ENCODE measurements at regions not wholly inside any gene's neighbourhood (a gene's known extent, or its start where the extent isn't known, plus 50 kb on each side); places are given as distances from the start of the nearest gene placed in this dataset.

GRCh38 chr10:62658516-62658915, 146.0 kb upstream of the ADO start:
- Mint-ChIP-seq H3K27me3 (ENCODE audit: insufficient read depth, low read depth, poor library complexity) (no peaks in the 10 kb centered on the region), H3K36me3 (ENCODE audit: low read depth) (peaks cover 9% of the 10 kb centered on the region), H3K4me3 (no peak overlapping the region), H3K27ac (no peak overlapping the region), H3K4me1 (peaks cover 5% of the 10 kb centered on the region), H3K9me3 (peaks cover 17% of the 10 kb centered on the region)
- Histone ChIP-seq H3K36me3 (ENCODE audit: insufficient read depth) (no peaks in the 10 kb centered on the region), H3K27me3 (ENCODE audit: insufficient read depth) (no peaks in the 10 kb centered on the region), H3K27ac (ENCODE audit: low read depth) (no peak overlapping the region), H3K4me1 (ENCODE audit: insufficient read depth) (peaks cover 9% of the 10 kb centered on the region), H3K4me3 (no peak overlapping the region), H4K20me1 (replicated peaks; ENCODE audit: insufficient read depth) (no peaks in the 10 kb centered on the region), H3F3A (replicated peaks; ENCODE audit: low read depth) (no peaks in the 10 kb centered on the region), H3K9me2 (ENCODE audit: insufficient read depth) (no peaks in the 10 kb centered on the region; the same call in 1 of the 2 replicates), H2AFZ (no peak overlapping the region), H3K79me2 (replicated peaks; ENCODE audit: insufficient read depth) (no peaks in the 10 kb centered on the region), H3K4me2 (no peak overlapping the region)
- DNase-seq (ENCODE audit: low spot score) (no peak), ATAC-seq (no peak)
- TF ChIP-seq EZH2phosphoT487 (IDR thresholded peaks at IDR 0.05; ENCODE audit: unreplicated experiment) (no peak), REST (IDR thresholded peaks at IDR 0.05; ENCODE audit: unreplicated experiment) (no peak), ZNF462 (CRISPR knock-in tag; IDR thresholded peaks at IDR 0.05) (no peak), CTCF (conservative IDR thresholded peaks at IDR 0.05; ENCODE audit: low read depth in 2 of 2) (no peak), NANOG (IDR thresholded peaks at IDR 0.05; ENCODE audit: borderline replicate concordance) (no peak), STAT1 (IDR thresholded peaks at IDR 0.05; ENCODE audit: unreplicated experiment) (no peak), POLR2AphosphoS5 (IDR thresholded peaks at IDR 0.05; ENCODE audit: low read depth) (no peak), ZNF331 (CRISPR knock-in tag; IDR thresholded peaks at IDR 0.05; ENCODE audit: low read depth) (no peak)
